ENCODE measurements at regions not wholly inside any gene's neighbourhood (a gene's known extent, or its start where the extent isn't known, plus 50 kb on each side); places are given as distances from the start of the nearest gene placed in this dataset.

DNA sequence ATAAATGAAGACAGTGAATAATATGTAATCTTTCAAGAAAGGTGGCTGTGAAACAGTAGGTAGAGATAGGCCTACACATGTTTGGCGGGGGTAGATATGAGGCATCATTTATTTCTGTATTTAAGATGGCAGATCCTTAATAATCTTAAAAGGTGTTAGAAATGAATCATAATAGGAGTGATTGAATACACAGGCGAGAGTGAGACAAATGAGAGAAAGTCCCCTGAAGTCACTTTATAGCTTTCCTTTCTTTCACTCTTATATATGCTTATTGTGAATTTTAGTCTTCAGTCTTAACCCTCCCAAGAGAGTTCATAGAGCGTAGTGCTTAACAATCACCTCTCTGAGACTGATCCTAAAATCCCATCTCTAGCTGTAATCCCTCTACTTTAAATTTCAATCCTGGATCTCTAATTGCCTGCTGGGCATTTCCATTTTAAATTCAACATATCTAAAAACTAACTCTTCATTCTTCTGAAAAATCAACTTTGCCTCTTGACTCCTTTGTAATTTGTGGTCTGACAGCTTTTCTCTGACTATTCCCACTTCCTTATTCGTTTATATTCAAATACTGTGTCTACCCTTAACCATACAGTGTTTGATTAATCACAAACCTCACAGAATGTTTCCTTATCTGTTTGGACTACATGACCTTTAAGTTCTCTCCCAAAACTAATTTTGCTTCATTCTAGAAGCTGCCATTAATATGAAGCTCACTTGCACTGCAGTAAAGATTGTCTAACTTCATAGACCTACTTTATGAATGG is 463.7 kb upstream of the FSIP2 start:
- TF ChIP-seq CREB1 (IDR thresholded peaks at IDR 0.05; ENCODE audit: low read depth) (no peak), EP300 (IDR thresholded peaks at IDR 0.05; ENCODE audit: borderline replicate concordance) (no peak), TAF1 (IDR thresholded peaks at IDR 0.05; ENCODE audit: low read depth) (no peak), CEBPB (IDR thresholded peaks at IDR 0.05) (no peak), YY1 (IDR thresholded peaks at IDR 0.05; ENCODE audit: low read depth) (no peak), NFIC (IDR thresholded peaks at IDR 0.05) (no peak), FOXM1 (IDR thresholded peaks at IDR 0.05; ENCODE audit: borderline replicate concordance, low read depth) (no peak), TCF12 (IDR thresholded peaks at IDR 0.05; ENCODE audit: low read depth) (no peak), ZBTB7A (IDR thresholded peaks at IDR 0.05; ENCODE audit: low read depth) (no peak), RAD21 (IDR thresholded peaks at IDR 0.05; ENCODE audit: low read depth) (no peak), EGR1 (IDR thresholded peaks at IDR 0.05) (no peak)
- TF ChIP-seq, protein P1, sequence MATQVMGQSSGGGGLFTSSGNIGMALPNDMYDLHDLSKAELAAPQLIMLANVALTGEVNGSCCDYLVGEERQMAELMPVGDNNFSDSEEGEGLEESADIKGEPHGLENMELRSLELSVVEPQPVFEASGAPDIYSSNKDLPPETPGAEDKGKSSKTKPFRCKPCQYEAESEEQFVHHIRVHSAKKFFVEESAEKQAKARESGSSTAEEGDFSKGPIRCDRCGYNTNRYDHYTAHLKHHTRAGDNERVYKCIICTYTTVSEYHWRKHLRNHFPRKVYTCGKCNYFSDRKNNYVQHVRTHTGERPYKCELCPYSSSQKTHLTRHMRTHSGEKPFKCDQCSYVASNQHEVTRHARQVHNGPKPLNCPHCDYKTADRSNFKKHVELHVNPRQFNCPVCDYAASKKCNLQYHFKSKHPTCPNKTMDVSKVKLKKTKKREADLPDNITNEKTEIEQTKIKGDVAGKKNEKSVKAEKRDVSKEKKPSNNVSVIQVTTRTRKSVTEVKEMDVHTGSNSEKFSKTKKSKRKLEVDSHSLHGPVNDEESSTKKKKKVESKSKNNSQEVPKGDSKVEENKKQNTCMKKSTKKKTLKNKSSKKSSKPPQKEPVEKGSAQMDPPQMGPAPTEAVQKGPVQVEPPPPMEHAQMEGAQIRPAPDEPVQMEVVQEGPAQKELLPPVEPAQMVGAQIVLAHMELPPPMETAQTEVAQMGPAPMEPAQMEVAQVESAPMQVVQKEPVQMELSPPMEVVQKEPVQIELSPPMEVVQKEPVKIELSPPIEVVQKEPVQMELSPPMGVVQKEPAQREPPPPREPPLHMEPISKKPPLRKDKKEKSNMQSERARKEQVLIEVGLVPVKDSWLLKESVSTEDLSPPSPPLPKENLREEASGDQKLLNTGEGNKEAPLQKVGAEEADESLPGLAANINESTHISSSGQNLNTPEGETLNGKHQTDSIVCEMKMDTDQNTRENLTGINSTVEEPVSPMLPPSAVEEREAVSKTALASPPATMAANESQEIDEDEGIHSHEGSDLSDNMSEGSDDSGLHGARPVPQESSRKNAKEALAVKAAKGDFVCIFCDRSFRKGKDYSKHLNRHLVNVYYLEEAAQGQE (IDR thresholded peaks at IDR 0.05; ENCODE audit: low read depth) = no peak
- TF ChIP-seq, protein P2, sequence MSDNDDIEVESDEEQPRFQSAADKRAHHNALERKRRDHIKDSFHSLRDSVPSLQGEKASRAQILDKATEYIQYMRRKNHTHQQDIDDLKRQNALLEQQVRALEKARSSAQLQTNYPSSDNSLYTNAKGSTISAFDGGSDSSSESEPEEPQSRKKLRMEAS (IDR thresholded peaks at IDR 0.05) = no peak
- TF ChIP-seq, protein P3, sequence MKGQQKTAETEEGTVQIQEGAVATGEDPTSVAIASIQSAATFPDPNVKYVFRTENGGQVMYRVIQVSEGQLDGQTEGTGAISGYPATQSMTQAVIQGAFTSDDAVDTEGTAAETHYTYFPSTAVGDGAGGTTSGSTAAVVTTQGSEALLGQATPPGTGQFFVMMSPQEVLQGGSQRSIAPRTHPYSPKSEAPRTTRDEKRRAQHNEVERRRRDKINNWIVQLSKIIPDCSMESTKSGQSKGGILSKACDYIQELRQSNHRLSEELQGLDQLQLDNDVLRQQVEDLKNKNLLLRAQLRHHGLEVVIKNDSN (IDR thresholded peaks at IDR 0.05) = no peak

Data from Ishikawa (cell line).